Activated CD4-positive, alpha-beta T cell treated with anti-CD3 and anti-CD28 coated beads for 4 hours (primary cell): ENCODE measurements at regions not wholly inside any gene's neighbourhood (a gene's known extent, or its start where the extent isn't known, plus 50 kb on each side); places are given as distances from the start of the nearest gene placed in this dataset.
"Not testable (repeated sequence)": the region's sequence is repeated elsewhere in the genome, so short reads cannot be mapped to it uniquely, and the experiment has no call there.

ENCODE experiments used
- DNase-seq, 2 donors: peaks; one replicate each; pipeline ENCODE4 v3.0.0-alpha.2; 2020

DNA sequence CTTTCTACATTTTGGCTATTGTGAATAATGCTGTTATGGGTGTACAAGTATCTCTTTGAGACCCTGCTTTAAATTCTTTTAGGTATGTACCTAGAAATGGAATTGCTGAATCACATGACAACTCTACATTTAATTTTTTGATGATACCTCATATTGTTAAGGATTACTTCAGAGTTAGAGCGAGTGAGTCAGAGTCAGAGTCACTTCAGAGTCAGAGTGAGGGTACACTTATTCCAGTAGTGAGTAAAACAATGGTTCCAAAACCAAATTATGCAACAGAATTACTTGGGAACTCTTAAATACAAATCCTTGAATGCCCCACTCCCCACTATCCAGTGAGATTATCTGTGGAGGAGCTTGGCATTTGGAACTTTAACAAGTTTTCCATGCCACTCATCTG is 50.3 kb upstream of the SNRK start:
- no peak for DNase-seq

DNA sequence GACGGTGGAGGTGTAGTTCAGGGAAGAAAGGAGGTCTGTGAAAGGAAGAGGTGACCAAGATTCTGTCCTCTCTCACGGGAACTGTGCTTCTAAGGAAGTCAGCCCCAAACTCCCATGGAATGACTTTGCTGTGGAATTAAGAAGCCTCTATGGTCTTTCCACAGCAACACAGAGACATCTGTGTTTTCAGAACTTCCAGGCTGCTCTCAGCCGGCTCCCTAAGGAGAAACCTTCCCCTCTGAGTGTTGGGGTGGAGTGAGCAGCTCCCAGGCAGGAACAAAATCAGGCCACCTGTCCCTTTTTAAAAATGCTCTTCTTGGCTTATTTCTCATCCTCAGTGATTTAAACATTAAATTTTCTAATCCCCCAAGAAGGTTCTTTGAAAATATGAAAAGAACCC is 53.3 kb upstream of the SNRK start:
- no peak for DNase-seq

DNA sequence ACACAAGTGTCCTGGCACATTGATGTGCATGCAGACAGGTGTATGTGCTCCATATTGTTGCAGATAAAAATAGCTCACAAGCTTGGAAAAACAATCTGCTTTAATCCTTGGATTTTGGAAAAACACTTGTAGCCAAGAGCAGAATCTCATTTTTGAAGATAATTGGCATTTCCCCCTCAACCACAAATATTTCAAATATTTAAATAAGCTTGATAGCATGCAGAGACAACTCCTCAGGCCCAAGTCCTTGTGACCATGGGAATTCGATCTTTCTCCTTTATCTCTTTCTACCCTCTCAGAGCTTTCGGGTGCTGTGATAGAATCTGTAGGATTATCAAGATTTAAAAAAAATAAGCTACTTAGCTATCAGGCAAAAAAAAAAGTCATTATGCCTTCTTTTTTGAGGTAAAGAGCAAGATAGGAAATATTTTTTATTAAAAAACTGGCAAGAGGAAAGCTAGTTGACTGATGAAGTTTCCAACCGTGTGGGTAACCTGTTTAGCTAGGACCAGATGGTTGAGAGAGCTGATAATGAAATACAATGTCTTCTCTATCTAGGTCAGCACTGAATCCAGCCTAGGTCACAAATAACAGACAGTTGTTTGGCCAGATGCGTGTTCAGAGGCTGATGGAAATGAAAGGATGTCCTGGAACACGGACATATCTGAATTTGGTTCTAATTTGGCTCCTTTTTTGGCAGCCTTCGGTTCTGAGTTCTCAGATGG is 54.9 kb upstream of the SNRK start:
- DNase-seq = no peak

DNA sequence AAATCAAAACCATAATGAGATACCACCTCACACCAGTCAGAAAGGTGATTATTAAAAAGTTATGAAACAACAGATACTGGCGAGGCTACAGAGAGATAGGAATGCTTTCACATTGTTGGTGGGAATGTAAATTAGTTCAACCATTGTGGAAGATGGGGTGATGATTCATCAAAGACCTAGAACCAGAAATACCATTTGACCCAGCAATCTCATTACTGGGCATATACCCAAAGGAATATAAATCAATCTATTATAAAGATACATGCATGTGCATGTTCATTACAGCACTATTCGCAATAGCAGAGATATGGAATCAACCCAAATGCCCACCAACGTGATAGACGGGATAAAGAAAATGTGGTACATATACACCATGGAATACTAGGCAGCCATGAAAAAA is 56.5 kb upstream of the SNRK start:
- DNase-seq = not testable (repeated sequence)

DNA sequence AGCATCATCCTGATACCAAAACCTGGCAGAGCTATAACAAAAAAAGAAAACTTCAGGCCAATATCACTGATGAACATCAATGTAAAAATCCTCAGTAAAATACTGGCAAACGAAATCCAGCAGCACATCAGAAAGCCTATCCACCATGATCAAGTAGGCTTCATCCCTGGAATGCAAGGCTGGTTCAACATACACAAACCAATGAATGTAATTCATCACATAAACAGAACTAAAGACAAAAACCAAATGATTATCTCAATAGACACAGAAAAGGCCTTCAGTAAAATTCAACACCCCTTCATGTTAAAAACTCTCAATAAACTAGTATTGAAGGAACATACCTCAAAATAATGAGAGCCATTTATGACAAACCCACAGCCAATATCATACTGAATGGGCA is 58.7 kb upstream of the SNRK start:
- DNase-seq = not testable (repeated sequence)

DNA sequence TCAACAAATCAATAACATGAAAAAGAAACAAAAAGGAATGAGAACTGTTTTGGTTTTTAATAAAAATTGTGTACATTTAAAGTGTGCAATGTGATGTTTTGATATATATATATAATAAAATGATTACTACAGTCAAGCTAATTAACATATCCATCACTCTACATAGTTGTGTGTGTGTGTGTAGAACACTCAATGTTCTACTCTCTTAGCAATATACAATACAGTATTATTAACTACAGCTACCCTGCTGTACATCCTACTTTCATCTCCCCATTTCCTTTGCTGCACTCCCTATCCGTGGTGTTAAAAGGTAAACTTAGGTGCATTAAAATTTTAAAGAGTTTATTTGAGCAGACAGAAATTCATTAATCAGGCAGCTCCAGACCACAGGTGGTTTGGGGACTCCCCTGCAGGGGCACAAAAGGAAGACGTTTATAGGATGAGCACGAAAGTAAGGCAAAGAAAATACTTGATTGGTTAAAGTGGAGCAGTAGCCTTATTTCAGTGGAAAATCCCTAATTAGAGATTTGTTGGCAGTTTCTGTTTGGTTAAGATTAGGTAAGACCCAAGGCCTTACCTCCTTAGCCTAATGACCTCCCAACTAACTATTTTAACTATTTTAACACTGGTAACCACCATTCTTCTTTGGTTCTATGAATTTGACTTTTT is 61.8 kb upstream of the SNRK start:
- DNase-seq = no peak

DNA sequence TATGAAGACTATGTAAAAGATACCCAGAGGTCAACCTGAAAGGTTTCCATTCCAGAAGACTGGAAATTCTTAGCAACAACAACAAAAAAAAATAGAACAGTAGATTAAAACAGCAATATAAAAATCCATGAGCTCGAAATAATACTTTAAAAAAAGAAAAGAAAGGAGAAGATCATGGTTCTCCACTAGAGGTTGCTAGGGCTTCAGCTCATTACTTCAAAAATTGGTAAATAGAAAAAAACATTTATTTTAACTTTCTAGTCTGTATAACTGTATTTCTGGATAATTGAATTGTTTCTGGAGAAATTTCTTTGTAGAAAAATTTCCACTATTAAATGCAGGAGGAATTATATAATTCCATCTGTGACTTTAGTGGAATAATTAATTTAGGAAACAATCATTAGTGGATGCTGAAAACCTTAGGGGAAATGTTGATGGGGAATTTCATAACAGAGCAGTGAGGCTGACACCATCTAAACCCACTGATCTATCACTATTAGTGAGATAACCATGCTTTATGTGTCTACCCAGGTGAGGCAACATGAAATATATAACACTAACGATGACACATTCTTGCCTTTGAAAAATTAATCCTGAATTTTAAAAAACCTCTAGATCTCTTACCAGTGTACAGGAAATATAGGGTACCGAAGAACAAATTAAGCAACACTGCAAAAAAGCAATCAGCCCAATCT is 62.5 kb upstream of the SNRK start:
- no peak for DNase-seq

DNA sequence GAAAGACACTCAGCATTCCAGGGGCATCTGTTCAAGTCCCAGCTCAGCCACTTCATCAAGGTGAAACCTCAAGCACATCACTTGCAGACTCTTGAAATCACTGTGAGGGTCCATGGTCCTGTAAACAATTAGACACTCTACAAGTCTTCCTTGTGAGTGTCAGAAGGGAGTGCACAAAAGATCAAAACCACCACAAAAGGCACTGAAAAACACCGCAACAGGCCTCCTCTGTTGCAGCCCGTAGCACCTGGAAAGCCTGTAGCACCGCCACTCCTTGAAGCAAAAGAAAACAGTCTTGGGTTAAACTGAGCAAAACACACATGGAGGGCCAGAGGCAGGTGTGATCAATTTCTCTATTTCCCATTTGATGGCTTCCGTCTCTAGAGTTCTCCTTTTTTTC is 63.8 kb upstream of the SNRK start:
- no peak for DNase-seq

DNA sequence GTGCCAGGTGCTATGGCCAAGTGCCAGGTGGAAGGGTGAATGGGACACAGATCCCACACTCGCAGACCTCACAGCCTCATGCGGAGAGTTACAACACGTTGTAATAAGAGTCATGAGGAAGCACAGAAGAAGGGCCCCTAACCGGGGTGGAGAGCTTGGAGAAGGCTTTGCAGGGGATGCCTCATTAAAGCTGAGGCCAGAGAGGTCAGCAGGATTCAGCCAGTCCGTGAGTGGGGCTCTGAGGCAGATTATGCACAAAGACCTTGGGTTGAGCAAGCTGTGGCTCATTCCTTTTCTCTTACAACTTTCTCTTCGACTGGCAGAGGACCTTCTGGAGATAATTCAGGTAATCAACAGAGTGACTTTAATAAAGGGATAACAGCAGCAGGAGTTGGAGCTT is 65.3 kb upstream of the SNRK start:
- DNase-seq = no peak

DNA sequence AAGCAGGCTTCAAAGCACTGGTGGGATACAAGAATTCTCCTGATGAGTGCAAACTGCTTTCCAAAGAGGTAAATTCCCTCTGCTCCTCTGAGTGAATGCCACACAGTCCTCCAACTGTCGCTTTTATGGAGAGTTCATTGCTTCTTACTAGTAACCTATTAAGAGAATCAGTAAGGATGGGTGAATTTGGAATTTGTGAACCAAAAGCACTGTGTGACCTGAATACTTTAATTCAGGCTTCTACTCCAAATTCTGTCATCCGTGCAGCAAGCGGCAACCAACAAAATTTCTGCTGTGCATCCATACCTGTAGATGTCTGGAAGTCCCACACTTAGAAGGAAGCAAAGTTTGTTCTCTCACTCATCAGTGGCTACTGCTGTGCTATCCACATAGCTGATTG is 66.7 kb upstream of the SNRK start:
- DNase-seq = no peak

DNA sequence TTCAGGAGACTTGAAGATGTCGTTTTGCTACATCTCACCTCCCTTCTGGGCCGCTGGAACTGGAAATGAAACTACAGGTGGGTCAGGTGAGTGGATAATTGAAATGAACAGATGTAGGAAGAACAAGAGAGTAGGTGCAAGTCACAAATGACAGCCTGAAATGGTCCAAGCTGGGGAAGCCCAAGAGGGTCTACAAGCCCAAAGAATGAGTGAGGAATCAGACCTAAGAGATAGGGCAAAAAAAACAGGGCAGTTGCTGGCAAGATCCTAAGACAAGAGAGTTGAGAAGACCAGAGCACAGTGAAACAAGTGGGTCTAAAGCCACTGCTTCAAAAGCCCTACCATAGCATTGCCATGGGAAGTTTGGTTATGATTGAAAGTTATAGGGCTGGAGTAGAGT is 67.4 kb upstream of the SNRK start:
- DNase-seq = no peak

DNA sequence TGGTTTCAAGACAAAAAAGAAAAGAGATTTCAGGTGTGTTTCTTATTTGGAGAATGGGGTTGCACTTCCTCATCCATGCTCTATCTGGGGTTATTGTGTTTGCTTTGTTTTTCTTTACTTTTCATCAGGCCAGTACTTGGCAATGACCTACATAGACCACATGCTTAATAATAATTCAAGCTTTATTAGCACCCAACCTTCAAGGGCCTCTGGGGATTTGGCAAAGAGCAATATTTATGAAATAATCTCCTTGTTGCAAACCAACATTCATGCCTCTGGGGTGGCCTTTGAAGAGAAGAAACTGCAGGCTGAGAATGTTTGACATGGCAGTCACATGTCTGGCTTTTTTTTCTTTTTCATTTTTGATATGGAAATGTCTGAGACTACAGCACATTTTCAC is 68.2 kb upstream of the SNRK start:
- no peak for DNase-seq

DNA sequence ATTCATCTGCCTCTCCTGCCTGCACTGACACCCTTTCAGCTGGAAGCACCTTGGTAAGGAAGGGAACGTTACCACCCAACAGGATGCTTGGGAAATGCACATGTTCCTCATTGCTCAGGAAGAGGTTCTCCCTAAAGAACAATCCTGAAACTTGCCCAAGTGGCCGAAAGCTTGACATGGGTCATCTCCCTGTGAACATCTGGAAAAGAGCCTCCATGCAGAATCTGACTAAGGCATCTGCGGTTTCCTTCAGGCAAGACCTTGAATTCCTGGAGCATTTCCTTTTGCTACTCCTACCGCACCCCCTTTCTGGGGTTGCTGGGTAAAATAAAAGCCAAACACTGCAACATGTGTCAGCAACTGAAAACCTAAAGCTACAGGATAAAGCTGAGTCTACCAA is 68.7 kb upstream of the SNRK start:
- no peak for DNase-seq

DNA sequence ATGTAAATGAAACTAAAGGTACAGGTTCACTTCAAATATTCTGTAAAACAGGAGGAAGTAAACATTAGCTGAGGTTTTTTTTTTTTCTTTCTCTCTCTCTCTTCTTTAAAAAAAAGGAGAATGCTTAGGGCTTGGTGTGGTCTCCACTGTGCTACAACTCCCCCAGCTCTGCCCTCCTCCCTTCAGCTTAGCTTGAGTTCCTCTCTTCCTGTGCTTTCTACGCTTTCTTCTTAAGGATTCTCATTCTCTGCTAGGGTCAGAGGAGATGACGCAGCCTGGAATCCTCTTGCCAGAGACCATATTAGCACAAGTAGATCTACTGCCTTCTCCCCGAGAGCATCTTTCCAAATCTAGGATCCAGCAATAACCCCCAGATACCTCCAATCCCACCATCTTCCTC is 69.1 kb upstream of the SNRK start:
- no peak for DNase-seq

DNA sequence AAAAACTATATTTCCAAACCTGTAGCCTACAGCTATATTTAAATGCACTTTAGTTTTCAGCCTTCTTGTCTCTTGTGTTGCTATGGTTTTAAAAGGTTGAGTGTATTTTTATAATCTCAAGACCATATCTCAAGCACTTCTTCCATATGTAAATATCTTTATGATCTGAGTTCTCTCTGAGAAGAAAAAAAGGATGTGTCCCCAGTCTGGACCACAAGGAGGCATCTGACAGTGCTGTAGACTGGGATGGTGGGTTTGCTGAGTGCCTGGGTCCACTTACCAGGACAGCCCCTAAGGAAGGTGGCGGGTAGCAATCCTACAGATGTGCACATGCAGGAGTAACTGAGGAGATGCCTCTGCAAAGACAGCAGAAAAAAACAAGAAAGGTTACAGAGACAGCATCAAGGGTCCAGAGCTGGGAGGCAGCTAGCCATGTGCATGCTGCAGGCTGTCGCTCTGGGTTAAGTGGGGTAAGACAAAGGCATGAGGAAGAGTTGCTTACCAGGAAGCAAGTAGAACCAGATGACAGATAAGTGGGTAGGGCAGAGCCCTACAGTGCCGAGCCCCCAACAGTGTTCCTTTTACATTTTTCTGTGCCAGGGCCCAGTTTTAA is 70.6 kb upstream of the SNRK start:
- DNase-seq = no peak

DNA sequence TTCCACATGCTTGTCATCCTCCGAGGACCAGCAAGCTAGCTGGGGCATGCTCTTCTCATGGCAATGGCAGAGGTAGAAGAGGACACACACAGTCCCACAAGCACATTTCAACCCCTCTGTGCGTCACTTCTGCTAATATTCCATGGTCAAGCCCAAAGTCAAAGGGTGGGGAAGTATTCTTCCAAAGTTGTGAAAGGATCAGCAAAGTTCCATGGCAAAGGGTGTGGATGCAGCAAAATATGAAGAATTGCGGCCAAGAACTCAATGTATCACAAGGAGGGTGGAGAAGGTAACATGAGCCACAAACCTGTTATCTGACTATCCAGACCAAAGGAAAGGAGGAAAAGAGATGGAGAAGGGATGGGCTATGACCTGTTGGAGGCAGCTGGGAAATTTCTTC is 71.2 kb upstream of the SNRK start:
- DNase-seq = no peak

DNA sequence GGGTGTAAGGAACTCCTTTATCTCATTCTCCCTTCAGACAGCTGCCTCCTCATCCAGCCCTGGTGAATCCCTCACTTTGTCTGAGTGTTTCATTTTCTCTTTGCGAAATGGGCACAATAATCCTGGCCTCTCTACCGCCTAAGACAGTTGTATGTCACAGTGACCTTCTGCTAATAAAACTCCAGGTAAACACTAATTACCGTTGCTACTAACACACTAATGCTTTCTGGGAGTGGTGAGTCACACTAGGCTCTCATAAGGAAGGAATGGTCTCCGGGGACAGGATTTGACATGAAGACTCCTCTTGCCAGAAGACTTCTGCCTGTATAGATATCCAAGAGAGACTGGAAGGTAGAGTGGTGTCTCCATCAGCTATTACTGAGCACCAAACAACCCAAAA is 71.7 kb upstream of the SNRK start:
- DNase-seq = no peak

DNA sequence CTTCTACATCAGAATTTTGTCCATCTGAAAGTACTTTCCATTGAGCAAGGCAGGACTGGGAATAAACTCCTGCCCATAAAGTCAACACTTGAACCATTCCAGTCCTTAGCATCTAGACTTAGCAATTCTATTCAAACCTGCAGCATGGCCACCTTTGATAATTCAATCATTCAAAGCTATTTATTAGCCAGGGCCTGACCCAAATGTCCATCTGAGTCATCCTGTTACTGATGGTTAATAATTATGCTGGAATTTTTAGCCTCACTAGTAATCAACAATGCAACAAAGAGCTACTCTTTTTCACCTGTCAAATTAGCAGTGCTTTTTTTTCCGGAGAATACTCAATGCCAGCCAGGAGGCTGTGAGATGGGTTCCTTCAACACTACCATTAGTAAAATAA is 72.7 kb upstream of the SNRK start:
- DNase-seq = no peak

DNA sequence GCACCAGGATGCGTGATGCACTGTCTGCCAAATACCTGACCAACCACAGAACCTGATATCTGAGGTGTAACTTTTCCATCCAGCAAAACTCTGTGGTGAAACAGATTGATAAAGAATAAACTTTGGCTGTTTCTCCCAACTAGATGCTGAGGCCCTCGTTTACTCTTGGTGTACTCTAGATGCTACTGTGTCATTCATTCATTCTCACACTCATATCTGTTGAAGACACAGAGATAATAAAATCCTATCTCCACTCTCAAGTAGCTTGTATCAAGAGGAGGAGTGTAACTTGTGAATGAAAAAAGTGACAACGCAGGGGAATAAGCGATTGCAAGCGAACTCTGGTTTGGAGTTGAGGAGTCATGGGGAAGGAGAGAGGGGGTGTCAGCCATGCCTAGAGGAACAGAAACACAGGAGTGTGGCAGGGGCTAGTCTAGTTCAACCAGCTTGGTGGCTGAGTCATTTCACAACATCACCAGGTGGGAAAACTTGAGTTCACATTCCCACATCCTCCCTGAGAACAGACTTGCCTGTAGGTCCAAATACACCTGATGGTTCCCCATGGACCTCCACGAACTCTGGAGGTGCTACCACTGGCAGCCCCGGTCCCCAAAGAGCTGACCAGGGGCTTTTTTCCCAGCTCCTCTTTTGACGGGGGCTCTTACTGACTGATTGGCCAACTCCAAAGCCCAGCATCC is 73.3 kb upstream of the SNRK start:
- DNase-seq = no peak

DNA sequence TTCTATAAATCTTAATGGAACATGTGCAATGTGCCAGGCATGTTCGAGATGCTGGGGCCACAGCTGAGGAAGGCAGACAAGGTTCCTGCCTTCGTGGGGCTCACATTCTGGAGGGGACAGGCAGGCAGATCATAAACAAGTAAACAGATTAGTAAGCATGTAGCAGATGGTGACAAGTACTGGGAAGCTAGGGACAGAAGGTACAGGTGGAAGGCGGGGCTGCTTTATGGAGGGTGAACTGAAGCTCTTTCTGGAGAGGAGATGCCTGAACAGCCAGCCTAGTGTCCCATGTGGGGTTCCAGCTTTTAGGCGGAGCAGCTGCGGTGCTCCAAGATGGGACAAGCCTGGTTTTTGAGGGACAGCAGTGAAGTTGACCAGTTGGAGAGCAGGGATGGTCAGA is 74.7 kb upstream of the SNRK start:
- DNase-seq = no peak

DNA sequence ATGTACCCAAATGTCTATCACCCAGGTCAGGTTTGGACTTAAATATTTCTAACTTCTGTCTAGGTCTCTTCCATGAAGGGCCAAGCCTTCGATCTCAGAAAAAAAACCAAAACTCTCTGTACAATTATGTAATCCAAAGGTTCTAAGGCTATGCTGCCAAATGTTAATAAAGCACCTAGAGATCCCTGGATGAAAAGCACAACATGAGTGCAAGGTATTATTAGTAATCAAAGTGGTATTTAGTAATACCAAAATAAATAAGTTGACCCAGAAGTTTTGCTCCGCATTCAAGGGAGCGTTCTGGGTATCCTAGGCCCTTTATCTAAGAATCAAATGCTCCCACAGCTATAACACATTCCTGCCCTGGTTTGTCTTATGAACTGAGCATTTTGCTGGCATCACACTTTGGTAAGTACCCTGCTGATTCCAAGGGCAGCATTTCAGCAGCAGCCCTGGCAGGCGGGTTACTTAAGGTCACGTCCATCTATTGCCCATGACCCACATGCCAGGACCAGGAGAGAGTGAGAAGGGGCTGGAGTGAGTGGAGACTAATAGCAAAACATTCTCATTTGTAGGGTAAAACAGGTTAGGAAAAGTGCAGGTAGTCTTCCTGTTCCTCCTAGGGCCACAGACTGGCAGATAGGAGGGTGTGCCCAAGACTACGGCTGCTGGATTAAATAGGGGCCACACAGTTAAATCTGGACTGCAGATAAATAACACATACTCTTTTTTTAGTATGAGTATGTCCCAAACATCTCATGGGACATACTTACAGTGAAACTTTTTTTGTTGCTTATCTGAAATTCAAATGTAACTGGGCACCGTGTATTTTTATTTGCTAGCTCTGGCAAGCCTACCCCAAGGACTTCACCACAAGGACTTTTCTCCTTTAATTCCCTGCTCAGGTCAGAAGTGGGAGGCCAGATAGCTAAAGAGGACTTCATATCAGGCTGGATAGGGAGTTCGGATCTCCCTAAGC is 76.0 kb upstream of the SNRK start:
- no peak for DNase-seq

DNA sequence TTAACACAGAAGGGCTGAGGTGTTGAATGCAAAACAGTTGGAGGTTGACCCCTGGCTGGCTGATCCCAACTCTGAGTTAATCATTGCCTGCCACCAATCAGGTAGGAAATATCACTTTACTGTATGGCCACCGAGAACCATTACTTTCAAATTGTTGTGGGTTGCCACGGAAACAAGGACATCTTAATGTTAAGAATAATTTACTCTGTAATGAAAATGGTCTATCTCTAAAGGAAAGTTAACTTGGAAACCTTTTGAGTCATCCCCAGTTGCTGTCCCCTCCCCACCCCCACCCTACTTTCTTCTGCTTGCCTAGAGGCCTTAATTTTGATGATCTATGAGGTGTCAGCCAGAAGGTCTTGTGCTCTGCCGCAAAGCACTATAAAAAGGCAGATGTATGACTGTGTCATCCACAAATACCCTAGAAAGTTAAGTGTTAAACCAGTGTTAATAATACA is 78.7 kb upstream of the SNRK start:
- no peak for DNase-seq
